A172 (cell line): ENCODE measurements at regions not wholly inside any gene's neighbourhood (a gene's known extent, or its start where the extent isn't known, plus 50 kb on each side); places are given as distances from the start of the nearest gene placed in this dataset.
"Not testable (repeated sequence)": the region's sequence is repeated elsewhere in the genome, so short reads cannot be mapped to it uniquely, and the experiment has no call there.

Experiments used
- DNase-seq: peaks from one replicate; pipeline ENCODE4 v3.0.0-alpha.2; 2015; ENCODE audit warnings: low spot score

- no peak for DNase-seq
Observed at GRCh38 chr13:80082396-80083080, 258.4 kb downstream of the SPRY2 start.

GRCh38 chr13:80074811-80075210 is 266.1 kb downstream of the SPRY2 start:
- no peak for DNase-seq

DNA sequence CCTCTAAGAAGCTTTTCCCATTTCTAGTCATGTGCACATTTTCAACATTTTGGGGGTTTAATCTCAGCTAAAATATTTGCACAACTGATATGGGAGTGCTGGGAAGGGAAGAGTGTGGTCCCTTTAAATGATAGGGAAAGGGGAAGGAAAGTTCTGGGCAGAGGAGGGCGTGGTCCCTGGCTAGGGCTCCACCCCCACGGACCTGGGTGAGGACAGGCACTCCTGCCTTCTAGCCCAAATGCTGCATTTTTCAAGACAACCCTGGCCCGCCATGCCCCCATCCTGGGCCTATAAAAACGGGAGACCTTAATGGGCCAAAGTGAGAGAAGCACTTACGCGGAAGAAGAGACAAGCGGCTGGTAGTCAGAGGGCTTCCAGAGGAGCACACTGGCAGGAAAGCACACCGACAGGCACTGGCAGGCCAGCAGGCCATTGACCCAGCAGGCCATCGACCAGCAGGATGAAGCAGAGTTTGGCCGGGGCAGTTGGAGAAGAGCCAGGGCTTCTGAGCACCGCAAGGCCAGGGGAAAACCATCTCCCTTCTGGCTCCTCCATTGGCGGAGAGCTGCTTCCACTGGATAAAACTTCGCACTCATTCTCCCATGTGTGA is 266.7 kb downstream of the SPRY2 start:
- DNase-seq, result no peak

DNA sequence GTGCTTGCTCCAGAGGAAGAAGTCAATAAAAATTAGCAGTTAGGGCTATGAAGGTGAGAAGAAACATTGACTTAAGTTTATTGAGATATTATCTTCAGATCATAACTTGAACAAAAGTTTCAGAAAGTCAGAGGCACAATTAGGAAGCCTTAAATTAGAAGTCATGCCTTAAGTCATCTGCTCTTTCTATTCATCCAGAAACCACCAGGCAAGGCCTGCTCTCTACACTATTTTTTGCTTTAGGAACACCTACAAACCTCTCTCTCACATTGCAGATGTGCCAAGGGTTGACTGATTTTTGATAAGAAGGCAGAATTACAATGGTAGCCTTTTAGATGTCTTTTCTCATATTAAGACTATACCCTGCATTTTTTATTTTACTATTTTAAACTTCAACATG is 268.7 kb downstream of the SPRY2 start:
- no peak for DNase-seq

DNA sequence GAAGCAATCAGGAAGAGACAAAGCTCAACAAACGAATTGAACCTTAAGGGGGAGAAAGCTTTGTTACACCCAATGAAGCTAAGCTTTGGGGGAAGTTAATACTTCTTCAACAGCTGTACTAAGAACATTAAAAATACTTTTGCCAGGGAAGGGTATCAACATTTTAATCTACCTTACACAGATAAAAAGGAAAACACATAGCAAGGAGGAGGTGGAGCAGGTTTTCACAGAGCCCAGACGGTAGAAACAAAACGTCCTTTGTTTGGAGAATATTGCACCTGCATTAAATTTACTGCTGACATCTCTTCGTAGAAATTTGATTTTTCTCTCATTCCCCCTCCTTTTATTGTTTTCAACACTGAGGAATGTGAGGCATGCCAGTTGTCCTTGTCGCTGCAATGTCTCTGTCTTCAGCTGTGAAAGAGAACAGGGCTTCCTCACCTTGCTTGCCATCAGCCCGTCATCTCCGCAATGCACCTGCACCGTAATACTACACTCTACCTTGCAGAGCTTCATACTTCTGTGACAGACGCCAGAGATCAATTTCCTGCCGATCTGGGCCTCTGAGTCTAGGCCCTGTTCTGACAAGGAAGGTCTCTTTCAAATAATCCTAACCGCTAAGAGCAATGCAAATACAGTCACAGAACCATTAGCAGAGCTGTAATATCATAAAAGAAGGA is 270.8 kb downstream of the SPRY2 start:
- no peak for DNase-seq

GRCh38 chr13:80069374-80069773 is 271.6 kb downstream of the SPRY2 start:
- no peak for DNase-seq

- DNase-seq, result no peak
Observed at GRCh38 chr13:80065996-80066395, 274.9 kb downstream of the SPRY2 start.

DNA sequence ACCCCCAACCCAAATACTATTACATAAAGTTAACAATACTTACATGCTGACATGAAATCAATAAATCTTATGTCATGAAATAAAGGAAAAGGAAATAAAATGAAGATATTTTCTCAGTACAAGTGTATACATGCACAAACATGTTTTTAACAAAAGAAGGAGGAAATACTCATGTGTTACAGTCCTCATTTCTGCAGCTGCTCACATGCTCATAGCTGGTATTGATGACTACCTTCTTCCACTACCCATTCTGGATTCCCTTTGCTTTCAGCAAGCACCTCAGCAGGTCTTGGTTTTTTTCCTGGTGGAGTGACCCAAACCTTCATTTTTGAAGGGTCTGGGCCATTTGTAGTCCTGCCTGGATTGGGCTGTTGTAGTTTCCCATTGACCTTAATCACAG is 278.5 kb downstream of the SPRY2 start:
- not testable (repeated sequence) for DNase-seq

- DNase-seq, result no peak
Observed at GRCh38 chr13:80059789-80060188, 281.1 kb downstream of the SPRY2 start.

DNA sequence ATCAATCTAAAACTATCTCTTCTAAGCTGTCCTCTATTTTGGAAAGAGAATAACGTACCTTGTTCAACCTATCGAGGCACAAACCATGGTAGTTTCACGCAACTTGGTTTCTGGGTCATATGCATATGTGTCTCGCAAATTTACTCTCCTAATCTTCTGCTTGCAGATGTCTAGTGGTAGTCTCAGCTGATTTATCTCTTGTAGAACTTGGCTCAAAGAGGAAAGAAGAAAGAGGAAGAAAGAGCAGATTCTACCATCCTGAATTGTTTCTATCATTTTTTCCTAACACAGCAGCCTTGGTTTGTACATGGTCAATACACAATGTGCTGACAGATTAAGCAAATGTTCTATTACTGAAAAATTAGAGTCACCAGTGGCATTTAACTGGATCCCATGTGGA is 282.3 kb downstream of the SPRY2 start:
- DNase-seq, result no peak

- DNase-seq, result no peak
Observed at GRCh38 chr13:80055847-80056246, 285.1 kb downstream of the SPRY2 start.

DNA sequence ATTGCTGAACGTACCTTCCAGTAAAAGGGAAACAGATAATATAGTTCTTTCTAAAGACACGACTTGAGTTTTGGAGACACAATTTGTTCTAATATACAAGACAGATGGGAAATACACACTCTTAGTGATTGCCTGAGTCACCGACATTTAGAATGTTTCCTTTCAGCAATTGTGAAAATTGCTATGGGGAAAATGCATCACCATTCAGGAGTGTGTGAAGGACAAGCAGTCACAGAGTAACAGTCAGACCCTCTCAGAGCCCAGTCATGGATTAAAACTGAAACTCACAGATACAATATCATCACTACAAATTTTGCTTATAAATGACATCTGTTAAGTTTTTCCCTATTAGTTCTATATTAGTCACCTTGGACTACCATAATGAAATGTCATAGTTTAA is 286.1 kb downstream of the SPRY2 start:
- no peak for DNase-seq

DNA sequence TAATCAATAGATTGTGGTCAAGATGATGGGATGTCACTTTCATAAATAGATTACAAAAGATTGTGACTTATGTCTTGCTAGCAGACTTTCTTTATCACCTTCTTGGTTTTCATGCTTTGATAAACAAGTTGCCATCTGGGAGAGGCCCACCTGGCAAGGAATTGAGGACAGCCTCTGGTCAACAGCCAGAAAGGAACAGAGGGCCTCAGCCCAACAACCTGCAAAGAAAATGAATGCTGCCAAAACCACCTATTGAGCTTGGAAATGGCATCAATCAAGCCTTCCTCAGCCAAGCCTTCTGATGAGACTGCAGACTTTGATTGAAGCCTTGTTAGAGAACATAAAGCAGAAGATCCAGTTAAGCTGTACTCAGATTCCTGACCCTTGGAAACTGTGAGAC is 288.6 kb downstream of the SPRY2 start:
- DNase-seq, result no peak

DNA sequence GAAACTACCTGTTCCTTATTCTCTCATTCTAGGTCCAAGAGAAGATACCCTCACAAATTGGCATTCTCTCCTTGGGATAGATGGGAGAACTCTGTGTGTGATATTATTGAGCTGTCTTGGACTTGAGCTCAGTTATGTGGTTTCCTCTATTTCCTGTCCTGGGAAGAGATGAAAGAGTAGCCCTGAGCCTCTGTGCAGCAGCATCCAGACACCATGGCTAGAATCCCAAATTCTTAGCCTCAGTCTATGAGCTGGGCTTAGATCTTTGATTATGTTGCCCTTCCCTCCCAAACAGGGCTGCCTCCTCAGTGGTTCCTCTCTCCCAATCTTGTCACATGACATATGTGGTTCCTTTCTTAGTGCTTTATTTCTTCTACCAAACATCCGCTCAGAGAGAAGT is 290.7 kb downstream of the SPRY2 start:
- DNase-seq, result no peak

DNA sequence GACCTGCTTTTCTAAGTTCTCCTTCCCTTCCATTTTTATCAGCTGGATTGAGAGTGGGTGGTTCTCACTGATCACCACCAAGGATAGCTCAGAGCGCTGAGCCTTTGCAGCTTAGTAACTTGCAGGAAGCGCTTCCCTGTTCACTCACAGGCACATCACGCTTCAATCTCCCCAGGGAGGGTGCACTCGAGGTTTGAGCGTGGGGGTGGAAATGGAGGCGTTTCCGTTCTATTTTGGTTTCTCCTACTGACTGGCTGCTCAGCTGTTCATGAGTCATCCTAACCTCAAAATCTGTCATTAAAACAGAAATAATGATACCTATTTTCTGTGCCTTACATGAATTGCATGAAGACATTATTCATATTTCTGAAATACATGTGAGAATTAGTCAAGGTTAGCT is 292.1 kb downstream of the SPRY2 start:
- DNase-seq, result peak; percentile 95

DNA sequence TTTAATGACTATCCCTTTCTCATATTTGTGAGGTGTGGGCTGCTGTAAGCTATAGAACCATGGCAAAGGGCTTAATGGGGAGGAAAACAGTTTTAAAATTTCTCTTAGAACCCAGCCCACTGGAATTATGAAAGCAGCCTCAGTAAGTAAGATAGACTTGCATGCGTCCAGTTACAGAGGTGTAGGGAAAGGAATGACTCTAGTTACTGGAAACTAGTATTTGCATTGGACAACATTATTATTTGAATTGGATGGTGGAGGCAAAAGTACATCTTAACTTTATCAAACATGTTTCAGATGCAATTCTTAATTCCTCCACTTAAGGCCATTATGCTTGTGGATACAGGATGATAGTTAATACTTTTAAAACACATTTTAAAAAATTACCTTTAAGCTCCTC is 292.9 kb downstream of the SPRY2 start:
- DNase-seq, result no peak

GRCh38 chr13:80047406-80047805 is 293.5 kb downstream of the SPRY2 start:
- DNase-seq, result peak; percentile 60

DNA sequence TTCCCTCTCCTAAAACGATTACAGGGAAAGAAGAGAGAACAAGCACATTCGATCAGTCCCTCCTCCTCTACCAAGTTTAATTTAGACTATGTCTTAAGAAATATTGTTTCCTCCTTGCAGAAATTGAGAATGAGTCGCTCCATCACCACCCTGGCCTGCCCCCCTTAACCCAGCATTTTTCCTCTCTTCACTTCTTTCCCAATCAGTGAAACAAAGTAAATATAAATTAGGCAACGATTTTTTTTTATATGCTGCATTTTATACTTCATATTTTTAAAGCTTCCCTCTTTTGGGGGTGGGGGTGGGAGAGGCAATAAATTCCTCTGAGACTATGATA is 300.0 kb downstream of the SPRY2 start:
- no peak for DNase-seq

GRCh38 chr13:80040196-80040980 is 300.5 kb downstream of the SPRY2 start:
- DNase-seq, result peak; percentile 96

GRCh38 chr13:80039000-80039399 is 301.9 kb downstream of the SPRY2 start:
- DNase-seq, result no peak

DNA sequence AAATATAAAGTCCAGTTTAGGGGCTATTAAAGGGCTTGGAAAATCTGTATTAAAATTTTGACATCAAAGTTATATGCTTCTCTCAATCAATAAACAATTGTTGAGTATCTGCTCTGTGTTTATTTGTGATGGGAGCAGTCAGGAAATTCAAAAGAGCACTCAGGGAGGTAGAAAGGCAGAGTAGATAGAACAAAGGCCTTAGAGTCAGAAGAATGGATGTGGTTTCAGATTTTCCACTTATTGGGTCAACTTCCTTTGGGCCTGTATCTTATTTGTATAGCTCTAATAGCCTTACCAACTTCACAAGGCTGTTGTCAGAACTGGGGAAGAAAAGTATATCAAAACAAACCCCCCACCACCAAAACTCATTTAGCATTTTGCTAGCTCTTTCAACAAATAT is 302.6 kb downstream of the SPRY2 start:
- DNase-seq, result no peak

- DNase-seq, result peak; percentile 82
Observed at GRCh38 chr13:80037505-80037888, 303.4 kb downstream of the SPRY2 start.
